ENCODE measurements at regions not wholly inside any gene's neighbourhood (a gene's known extent, or its start where the extent isn't known, plus 50 kb on each side); places are given as distances from the start of the nearest gene placed in this dataset.
"Not testable (repeated sequence)": the region's sequence is repeated elsewhere in the genome, so short reads cannot be mapped to it uniquely, and the experiment has no call there.

DNA sequence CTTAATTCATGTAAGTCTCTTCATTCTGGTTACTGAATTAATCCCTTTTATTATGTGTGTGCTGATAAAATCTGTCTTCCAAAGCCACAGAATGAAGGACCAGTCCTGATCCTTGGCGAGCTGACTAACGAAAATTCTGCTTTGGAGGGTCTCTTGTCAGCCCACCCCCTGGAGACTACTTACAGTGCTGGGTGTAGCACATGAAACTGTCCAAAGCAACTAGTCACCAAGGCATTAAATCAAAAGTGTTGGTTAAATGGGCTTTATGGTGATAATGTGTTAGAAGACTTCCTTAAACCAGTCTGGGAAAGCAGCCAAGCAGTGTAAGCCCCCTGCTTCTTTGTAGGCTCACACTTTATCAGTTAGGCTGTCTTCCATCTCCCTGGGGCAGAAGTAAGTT is 420.2 kb downstream of the SUCLG1 start:
- DNase-seq, result no peak

DNA sequence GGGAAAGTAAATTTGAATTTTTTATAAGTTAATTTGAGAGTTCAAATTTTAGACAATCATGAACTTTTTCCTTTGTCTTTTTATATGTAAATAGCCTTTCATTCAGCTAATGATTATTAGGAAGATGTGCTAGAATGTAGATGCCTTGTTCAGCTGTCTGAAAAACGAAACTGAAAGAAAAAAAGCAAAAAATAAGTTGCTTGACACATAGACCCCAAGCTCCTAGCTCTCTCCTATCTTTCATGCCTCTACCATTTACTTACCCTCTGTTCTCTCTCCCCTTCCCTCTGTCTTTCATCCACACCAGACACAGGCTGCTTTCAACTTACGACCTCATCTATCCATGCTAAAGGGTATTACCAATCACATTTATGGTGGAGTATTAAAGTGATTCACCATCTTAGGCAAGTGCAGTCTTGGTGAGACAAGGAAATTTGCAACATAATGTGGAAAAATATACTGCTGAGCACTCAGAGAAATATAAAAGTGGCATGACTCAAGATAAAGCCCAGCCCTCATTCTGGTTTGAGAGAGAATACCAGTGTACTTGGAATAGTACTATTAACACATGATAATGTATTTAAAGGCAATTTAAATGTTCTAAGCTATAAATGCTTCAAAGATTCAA is 425.6 kb downstream of the SUCLG1 start:
- DNase-seq, result no peak

DNA sequence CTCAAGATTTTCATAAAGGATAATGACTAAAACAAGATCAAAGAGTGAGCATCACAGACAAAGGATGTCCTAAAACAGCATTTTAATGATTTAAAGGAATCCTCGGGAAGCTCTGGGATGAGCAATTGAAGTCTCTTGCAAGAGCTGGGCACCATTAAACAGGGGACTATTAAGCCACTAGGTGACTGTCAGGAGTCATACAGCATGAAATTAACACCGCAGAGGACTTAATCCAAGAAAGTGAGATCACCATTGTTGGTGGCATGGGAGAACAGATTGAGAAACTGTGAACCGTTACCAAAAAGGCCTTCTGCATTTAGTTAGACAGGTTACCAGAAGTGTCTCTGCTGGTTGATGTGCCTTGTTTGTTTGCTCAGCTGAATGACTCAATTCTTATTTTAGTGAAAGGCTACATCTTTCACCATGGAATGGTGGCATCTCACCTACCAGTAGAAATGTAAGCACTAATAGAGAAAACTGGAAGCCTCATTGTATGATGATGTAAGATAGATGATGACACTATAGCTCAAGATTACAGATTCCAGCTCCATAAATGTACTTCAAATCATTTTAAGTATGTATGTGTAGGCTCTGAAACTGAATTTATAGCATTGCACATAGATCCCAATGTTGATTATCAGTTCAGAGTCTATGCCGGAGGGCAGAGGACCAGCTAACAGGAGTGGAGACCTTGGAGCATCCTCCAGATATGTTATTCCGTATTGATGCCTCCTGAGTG is 427.6 kb downstream of the SUCLG1 start:
- DNase-seq, result no peak

DNA sequence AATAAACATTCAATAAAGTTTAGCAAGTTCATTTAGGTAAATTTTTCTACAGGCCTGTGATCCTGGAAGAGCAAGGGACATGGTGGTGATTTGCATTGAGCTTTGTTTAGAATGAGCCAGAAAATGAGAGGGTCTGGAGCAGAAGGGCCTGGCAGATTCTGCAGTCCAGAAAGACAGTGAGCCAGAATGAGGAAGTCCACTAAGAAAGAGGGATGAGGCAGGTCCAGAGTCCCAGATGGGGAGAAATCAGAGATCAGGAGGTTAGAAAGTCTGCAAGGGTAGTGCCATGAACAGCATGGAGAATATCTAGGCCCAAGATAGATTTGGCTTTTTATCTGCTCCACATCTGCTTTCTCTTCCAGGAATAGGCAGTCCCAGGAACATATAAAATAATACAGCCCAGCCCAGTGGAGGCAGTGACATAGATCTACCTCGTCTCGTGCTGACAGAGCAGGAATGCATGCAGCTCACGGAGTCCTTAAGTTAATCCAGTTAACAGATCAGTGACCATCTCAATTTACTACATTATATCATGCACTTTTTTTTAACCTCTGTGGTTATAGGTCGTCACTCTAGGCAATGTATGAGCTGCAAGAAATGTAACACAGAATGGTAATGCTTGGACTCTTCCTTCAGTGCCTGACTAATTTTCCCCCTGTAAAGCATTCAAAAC is 429.0 kb downstream of the SUCLG1 start:
- no peak for DNase-seq

DNA sequence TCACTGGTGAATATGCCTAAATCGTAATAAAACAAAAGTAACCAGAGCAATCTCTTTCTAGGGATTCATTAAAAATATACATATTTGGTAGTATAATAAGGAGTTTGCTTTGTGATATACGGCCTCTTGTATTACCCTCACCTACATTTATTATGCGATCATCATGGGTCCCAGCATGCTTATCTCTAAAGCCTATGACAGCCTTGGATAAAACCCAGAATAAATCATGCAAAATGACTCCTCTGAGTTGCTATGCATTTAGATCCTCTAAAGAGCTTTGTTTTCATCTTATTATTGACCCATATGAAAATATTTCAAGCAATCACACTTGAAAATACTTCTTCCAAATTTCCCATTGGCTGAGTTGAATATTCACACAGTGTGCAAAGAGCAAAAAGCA is 432.3 kb downstream of the SUCLG1 start:
- DNase-seq, result no peak

DNA sequence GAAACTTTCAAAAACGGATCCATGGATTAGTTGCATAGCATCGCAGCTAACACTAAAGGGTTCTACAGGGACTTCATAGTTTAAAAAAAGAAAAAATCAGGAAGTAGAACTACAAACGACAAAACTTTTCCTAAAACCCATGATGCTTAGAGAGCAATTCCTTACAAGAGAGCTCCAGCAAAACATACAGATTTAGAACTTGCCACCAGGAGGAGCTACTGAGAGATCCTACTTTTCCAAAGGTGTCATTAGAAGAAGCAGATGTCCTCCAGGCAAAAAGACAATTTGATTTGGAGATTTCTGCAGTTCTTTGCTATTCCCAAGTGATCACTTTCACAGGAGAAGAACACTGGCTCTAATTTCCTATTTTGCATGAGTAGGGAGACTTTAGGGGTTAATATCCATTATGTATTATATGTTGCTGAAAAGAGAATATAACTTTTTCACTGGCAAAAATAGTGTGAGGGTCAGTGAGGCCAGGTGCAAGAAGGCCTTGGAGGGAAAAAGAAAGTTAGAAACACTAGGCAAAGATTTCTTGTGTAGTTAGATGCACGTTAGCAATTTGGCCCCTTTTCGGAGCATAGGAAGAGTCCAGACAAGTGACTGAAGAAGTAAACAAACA is 436.2 kb downstream of the SUCLG1 start:
- no peak for DNase-seq

DNA sequence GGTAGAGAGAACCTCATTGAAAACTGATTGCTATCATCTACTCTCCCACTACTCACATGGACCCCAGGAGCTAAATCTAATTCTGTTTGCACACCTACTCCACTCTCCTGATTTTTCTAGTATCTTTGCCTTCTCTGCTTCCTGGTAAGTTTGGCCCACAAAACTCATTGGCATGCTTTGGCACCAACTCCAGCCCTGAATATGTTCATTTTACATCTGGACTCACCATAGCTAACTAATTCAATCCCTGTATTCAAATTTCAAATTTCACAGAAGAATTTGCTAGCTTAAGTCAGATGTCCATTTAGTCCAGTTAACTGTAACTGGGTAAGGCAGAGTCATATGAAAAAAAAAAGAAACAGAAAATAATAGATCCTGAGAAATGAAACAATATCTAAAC is 442.1 kb downstream of the SUCLG1 start:
- no peak for DNase-seq

DNA sequence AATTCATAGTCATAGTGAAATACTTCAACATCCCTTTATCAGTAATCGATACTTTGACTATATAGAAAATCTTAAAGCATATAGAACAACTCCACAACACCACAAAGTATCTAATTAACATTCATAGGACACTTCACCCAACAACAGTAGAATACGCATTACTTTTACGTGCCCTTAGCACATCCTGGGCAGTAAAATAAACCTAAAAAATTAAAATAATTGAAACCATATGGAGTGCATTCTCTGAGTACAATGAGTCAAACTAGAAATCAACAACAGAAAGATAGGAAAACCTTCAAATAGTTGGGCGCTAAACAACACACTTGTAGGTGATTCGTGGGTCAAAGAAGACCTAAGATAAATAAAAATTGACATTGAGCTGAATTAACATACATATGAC is 442.9 kb downstream of the SUCLG1 start:
- DNase-seq, result no peak

DNA sequence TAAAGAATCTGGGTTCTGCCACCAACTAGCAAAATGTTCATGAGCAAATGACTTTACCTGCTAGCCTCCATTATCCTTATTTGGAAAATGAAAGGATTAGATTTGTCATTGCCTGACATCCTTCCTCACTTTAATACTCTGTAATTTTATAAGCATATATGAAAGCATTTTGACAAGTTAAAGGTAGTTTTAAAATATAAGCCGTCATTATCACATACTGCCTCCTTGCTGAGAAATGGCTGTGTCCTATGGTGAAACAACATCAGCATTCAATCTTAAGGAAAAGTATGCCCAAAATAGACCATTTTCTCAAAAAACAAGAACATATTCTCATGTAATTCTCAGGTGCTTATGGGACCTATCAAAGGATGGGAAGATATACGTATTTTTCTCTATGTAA is 461.2 kb downstream of the SUCLG1 start:
- no peak for DNase-seq

DNA sequence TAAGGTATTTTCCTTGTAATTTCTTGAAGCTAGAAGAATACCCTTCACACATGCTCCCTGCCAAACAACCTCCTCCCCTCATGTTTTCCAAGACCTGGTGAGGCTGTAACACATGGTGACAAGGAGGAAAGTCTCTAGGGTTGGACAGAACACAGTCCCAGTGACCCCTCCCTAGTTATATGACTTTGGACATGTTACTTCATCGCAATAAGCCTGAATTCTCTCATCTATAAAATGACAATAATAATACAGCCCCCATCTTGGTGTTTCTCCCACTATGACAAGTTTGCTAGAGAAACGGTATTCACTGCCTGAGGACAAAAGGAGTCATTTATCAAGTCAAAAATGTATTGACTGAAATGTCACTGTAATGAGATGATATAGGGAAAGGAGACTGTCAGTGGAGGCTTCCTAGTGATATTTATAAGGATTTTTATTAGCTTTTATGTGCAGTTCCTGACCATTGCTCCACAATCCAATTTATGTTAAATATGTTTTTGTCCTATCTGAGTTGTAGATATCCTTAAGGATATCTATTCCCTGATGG is 464.4 kb downstream of the SUCLG1 start:
- DNase-seq, result no peak

DNA sequence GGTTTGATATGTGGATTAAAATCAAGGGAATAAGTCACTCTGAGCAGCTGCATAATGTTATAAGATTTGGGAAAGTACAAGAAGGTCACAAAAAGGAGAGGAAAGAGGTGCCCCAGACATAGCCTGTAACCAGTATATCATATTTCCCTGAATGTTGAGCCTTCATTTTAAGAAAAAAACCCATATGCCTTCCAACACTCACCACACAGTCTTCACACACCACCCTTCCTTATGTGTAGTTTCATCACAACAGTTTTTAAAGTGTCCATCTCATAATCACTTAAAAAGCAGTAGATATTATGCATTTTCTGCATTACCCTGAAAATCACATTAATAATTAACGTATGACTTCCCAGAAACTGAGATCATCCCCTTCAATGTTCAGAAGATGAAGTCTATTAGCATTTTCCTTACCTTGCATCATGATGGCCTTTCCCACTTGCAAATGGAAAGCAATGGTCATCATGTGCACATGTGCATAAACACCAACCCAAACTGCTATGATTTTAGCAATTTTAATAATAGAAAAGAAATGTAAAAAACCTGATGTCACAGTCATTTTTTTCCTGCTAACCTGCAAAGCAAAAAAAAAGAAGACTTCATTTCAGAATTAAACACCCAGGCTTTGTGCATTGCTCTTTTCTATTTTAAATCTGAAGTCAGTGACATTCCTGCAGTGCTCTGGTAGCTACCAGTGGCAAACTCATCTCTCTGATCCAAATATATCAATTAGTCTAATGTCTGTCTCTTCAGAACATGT is 465.0 kb downstream of the SUCLG1 start:
- DNase-seq, result no peak

DNA sequence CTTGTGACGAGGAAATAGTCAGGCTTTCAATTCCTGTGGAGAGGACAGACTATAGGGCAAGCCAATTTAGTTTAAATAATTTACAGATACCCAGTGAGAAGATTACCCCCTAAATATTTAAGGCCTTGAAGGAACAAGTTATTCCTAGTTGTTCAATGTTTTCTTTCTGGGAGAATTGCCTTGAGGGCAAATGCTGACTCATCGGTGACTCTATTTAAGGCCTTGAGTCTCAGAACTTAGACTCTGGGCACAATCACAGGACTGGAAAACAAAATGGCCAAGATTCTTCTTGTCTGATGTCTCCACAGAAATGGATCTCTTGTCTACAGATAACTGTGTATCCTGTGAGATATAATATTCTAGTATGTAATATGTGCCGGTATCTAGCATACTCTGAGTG is 467.1 kb downstream of the SUCLG1 start:
- no peak for DNase-seq

DNA sequence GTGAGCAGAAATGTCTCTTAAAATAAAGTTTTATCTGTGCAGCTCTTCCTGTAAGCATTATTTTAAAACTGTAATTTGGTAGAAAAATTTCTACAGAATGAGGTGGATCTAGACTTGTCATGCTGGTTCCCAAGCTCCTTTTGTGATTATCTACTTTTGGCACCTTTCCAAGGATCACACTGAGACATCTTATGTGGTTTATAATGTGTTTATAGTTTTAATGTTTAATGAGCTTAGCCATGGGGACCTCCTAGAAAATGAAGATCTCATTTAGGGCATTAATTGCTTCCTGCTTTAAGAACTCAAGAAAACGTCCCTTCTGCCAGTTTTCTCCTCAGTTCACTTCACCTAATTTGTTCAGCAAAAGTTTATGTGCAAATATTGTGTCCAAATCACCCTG is 468.4 kb downstream of the SUCLG1 start:
- DNase-seq, result no peak

DNA sequence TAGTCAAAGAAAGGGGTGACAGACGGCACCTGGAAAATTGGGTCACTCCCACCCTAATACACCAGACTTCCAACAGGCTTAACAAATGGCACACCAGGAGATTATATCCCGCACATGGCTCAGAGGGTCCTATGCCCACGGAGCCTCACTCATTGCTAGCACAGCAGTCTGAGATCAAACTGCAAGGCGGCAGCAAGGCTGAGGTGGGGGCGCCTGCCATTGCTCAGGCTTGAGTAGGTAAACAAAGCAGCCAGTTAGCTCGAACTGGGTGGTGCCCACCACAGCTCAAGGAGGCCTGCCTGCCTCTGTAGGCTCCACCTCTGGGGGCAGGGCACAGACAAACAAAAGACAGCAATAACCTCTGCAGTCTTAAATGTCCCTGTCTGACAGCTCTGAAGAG is 482.5 kb downstream of the SUCLG1 start:
- DNase-seq, result not testable (repeated sequence)

DNA sequence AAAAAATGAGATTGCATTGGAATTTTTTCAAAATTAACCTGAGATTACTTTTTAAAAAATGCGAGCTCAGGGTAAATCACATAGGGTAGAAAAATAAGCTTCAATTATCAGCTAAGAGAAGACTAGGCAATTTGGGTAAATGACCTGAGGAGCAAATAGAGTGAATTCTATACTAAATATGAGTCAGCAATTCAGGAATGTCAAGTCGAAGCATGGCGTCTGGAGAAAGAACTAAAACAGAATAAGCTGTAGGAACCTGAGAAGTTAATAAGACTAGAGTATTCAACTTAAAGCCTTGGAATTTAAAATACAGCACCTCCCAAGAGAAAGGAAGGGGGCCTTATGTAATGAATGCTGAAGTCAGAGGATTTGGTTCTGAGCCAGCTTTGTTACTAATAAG is 487.0 kb downstream of the SUCLG1 start:
- DNase-seq, result no peak

DNA sequence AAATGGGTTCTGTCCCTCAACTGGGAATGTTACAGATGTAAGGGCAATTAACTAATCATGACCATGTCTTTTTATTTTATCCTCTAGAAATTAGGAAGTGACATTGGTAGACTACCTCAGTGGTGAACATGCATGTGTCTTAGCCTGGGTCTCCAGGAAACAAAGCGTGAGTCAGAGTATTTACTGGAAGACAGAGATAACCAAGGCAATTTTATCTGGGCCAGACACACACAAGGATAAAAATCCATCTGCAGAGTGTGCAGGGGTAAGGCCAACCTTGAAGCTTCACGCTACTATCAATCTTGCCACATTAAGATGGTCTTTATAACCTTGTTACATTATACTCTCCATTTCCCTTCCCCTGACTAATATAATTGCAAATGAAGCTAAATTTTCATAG is 487.5 kb downstream of the SUCLG1 start:
- no peak for DNase-seq

DNA sequence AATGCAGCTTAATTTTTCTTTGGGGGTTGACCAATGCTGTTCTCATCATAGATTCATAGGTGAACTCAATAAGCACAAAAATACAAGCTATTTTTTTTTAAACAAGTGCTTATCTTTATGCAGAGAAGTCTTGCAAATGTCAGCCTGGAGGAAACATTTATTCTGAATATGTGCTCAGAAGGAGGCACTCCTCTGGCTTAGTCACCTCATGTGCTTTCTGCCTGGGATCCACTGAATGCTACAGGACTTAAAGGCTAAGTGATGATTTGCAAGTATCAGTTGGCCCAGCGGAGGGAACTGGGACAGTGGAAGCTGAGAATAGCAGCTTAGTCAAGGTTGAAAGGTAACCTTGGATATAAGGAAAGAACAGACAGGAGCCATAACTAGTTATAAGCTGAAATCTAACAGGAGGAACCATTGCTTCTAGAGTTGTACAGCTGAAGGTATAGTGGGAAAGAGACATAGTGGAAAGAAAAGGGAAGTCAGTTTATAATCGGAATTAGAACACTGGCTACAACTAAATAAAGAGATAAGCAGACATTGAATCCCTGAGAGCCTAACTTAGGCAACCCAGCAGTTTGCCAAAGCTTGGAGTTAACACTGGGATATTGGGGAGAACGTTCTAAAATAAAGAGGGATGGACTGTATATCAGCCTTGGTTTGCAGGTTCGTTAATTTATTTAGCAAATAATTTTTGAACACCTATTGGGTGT is 488.7 kb downstream of the SUCLG1 start:
- DNase-seq, result no peak

DNA sequence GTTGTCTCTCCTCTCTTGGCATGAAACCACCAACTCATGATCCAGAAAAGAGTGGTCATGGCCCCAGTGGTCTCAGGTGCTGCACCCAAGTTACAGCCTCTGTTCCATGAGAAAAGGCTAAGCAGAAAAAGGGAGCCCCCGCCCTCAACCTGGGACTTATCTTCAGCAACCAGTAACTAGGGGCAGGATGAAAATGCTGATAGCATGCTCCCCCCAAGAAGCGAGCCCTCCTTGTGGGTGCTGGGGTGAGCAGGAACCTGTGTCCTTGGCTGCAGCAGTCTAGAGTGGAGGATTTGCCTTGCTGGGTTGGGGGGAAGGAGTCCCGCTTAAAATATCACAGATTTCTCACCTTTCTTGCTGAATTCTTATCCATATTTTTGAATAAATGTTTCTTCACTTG is 490.0 kb downstream of the SUCLG1 start:
- no peak for DNase-seq

DNA sequence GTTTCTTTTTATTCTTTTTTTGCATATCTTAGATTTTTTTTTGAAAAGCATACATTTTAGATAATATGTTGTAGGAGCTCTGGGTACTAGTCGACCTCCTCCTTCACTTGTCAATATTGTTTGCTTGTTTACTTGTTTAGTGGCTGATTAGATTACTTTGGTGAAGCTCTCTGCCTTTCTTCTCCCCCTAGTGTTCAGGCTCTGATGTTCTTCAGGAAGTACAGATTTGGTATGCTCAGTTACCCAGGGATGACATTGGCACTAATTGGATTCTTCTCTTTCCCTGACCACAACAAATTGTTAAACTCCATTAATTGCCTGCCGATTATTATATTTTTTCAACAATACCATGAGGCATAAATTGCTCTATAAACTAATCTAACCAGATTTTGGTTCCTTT is 491.2 kb downstream of the SUCLG1 start:
- DNase-seq, result no peak

DNA sequence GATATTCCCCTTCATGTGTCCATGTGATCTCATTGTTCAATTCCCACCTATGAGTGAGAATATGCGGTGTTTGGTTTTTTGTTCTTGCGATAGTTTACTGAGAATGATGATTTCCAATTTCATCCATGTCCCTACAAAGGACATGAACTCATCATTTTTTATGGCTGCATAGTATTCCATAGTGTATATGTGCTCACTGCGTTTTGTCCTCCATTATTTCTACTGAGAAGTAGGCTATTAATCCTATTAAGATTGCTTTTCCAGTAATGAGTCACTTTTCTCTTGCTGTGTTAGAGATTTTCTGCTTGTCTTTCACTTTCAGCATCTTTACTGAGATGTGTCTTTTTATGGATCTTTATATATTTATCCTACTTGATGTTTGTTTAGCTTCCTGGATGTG is 492.1 kb downstream of the SUCLG1 start:
- DNase-seq, result not testable (repeated sequence)

DNA sequence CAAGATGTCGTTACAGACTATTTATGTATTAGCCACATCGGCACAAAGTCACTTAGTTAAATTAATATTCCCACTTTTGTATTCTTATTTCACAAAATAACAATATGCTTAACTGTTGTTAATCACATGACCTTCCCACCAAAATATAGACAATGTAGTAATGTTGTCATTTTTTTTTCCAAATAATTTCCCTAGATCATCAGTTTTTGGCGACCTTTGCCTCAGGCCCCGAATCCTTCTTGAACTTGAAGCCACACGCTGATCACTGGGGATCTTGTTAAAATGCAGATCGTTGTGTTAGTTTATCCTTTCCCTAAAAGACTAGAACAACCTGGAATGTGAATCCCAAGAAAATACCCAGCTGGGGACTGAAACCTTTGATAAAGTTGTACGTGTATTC is 497.6 kb downstream of the SUCLG1 start:
- DNase-seq, result no peak

DNA sequence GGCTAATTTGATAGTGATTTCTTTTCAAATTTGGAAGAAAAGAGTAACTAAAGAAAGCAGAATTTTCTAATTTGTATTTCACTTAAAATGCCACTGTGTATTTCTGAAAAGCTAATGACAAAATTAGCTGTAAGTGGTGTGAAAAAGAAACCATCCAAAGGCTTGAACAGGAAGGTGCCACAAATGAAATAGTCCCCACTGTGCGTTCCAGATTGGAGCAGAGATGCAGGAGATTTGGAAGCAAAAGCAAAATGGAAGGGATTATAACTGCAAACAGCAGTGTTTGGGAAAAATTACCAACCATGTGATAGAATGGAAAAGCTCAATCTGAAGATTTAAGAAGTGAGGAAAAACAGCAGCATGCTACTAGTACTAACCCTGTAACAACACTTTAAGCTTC is 498.7 kb downstream of the SUCLG1 start:
- no peak for DNase-seq
